ACHN (cell line): ENCODE measurements at regions not wholly inside any gene's neighbourhood (a gene's known extent, or its start where the extent isn't known, plus 50 kb on each side); places are given as distances from the start of the nearest gene placed in this dataset.

Experiments used
- DNase-seq: peaks from one replicate; pipeline ENCODE4 v3.0.0-alpha.2; 2015
- in situ Hi-C: cut with HindIII; loops from 2 replicates; pipeline ENCODE4 v1.10.0; 2017; ENCODE audit warnings: low sequenced_read_pairs, low pct_ligation_motif_present, low pct_unique_long_range_greater_than_20kb

DNA sequence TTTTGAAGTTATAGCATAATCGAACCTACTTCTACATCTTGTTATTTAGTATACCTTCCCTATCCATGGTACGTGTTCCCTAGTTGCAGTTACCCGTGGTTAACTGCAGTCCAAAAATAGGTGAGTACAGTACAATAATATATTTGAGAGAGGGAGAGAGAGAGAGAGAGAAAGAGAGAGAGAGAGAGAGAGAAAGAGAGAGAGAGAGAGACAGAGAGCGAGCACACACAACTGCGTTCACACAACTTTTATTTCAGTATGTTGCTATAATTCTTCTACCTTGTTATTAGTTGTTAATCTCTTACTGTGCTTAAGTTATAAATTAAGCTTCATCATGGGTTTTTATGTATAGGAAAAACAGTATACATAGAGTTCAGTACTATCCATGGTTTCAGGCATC is 928.1 kb downstream of the TUSC7 start:
- in situ Hi-C loops: no loop called here

DNA sequence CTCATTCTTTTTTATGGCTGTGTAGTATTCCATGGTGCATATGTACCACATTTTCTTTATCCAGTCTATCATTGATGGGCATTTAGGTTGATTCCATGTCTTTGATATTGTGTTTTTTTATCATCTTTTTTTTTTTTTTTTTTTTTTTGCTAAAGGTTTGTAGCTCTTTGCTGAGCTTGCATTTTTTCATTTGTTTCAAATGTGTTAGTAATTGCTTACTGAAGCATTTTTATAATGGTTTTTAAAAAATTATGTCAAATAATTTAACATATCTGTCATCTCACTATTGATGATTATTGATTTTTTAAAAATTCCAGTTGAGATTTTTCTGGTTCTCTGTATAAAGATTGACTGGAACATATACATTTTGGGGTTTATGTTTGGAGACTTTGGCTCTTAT is 934.6 kb downstream of the TUSC7 start:
- in situ Hi-C loops: no loop called here
- DNase-seq: no peak

More for the DNA sequence above, 928.1 kb downstream of the TUSC7 start:
- DNase-seq: no peak

DNA sequence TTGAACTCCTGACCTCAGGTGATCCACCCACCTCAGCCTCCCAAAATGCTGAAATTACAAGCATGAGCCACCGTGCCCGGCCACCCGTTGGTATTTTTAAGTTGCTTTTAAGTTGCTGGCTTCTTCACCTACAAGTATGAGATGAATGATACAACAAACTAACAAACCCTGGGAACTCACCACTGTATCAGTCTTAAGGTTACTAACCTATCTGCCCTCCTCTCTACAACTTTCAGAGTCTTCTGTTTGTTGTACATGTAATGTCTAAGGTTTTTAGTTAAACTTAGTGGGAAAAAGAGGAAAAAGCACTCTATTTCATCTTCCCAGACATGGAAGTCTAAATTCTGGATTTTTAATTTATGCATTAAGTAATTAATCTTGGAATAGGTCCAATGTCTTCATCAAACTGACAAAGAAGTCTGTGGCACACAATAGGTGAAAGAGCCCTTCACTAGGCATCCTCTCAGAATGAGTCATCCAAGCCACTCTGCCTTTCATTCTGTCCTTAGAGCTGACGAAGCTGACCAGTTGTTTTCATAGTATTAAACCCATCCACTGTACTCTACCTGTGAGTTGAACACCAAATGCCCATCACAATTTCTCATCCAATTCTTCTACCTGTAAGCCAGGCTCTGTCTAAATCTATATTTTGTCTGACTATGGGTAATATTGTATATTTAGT is 936.1 kb downstream of the TUSC7 start:
- no peak for DNase-seq
- in situ Hi-C loops: no loop called here

GRCh38 chr3:117647435-117647834 is 937.9 kb downstream of the TUSC7 start:
- DNase-seq: no peak
- in situ Hi-C loops: no loop called here

- in situ Hi-C loops: no loop called here
- no peak for DNase-seq
Observed at GRCh38 chr3:117651246-117651645, 941.7 kb downstream of the TUSC7 start.

GRCh38 chr3:117656391-117656790 is 946.8 kb downstream of the TUSC7 start:
- no peak for DNase-seq
- in situ Hi-C loops: no loop called here

GRCh38 chr3:117657278-117657677 is 947.7 kb downstream of the TUSC7 start:
- in situ Hi-C loops: no loop called here
- no peak for DNase-seq

DNA sequence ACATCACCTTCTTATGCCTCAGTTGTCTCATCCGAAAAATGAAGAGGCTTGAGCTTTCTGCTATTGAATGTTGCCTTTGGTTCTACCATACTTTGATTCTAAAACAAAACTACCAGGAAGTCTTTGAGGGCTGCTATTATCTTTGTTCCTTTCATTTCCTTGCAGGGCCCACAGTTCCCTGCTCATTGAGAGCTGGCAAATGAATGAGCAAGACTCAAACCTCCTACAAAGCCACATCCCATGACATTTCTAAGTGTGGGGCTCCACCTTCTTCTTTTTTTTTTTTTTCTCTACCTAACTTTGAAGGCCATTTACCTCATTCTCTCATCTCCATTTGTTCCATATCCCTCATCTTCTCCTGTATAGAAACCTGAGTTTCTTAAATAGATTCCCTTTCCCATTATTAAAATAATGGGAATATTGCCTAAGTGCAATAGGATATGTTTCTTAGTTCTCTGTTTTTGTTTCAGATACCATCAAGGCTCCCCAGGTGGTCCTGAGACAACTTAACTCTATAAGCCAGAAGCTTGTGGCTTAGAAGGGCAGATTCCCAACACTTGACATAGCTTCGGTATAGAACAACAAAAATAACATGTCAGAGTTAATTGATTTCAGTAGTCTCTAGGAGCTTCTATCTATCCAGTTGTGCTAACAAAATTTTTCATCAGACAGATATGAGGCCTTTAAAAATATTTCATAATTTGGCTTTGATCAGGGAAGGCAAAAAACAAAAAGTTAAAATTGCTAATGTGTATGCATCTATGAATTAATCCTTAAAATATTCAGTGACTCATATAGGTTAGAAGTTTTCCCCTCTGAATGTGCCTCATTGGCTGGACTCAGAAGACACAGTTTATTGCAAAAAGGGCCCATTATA is 951.6 kb downstream of the TUSC7 start:
- in situ Hi-C loops: no loop called here
- DNase-seq: no peak

DNA sequence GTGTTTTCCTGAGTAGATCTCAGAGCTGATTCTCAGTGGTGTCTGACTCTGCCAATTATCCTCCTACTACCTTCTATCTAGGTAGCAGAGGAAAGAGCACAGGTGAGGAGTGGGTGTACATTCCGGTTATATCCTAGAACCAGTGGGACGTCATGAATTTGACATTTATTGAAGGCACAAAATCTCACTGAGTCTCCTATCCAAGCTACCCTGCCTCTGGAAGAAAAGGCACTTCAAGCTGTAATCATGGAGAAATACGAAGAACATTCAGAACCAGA is 952.2 kb downstream of the TUSC7 start:
- no peak for DNase-seq
- in situ Hi-C loops: no loop called here

GRCh38 chr3:117665296-117665695 is 955.7 kb downstream of the TUSC7 start:
- DNase-seq: no peak
- in situ Hi-C loops: no loop called here

- DNase-seq: no peak
- in situ Hi-C loops: no loop called here
Observed at GRCh38 chr3:117666325-117666724, 956.7 kb downstream of the TUSC7 start.

DNA sequence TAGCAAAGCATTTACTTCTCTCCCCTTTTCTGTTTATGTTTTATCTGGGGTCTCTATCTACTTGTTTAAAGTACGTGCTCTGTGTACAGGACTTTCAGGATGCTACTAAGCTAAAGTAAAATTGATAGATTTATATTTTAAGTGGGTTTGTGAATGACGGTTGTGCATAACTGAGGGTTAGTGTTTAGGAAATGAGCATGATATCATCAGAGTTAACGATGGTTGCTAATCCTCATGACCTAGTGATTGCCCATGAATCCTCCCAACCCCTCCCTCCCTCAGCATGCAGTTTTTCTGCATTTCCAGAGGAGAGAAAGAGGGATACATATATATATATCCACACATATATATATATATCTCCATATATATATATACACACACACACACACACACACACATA is 957.2 kb downstream of the TUSC7 start:
- in situ Hi-C loops: no loop called here
- no peak for DNase-seq

DNA sequence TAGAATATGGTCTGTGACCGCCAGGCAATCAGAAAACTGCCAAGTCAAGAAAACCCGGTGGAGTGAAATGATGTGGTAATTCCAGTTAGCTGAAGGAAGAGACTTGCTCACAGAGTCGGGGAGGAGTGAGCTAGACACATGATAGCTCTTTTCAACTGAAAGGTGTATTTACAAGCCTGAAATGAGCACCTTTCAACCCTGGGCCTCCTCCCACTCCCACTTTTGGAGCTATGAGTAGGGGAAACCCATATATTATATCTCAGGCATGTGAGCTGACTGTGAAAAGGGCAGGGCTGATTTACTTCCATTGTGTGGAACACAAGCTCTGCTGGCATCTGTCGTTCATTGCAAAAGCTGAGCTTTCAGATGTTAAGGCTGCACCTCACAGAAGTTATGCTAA is 960.2 kb downstream of the TUSC7 start:
- DNase-seq: no peak
- in situ Hi-C loops: no loop called here

- in situ Hi-C loops: no loop called here
- no peak for DNase-seq
Observed at GRCh38 chr3:117671722-117672318, 962.2 kb downstream of the TUSC7 start.

DNA sequence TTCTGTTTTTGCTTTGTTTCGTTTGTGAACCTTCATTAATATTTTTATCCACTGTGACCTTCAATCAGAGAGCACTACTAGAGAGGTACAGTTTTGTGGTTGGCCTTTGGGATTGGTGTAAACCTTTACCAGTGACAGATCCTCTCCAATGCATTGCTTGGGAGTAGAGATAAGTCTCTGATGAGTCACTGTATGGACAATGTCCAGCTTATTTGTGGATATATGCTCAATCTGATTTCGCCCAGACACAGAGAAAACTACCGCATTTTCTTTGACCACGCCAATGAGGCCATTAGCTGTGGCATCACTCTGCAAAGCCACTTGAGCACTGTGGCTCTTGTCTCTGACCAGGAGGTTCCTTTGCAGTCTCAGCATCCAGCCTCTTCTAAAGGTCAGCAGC is 964.7 kb downstream of the TUSC7 start:
- in situ Hi-C loops: no loop called here
- no peak for DNase-seq

GRCh38 chr3:117681619-117682018 is 972.0 kb downstream of the TUSC7 start:
- in situ Hi-C loops: no loop called here
- no peak for DNase-seq

DNA sequence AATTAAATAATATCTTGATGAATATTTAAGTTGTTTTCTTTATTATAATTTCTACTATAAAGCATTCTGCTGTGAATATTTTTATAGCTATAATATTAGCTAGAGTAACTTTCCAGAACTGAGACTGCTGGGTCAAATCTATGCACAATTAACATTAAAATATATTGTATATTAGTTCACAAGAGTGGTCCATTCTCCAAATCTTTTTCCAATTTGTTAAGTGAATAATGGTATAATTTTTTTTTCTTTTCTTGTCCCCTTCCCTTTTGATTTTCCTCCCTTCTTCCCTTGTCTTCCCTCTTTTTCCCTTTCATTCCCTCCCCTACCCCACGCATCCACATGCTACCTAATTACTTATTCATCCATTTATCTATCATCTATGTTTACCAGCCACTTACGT is 977.5 kb downstream of the TUSC7 start:
- DNase-seq: no peak
- in situ Hi-C loops: no loop called here

DNA sequence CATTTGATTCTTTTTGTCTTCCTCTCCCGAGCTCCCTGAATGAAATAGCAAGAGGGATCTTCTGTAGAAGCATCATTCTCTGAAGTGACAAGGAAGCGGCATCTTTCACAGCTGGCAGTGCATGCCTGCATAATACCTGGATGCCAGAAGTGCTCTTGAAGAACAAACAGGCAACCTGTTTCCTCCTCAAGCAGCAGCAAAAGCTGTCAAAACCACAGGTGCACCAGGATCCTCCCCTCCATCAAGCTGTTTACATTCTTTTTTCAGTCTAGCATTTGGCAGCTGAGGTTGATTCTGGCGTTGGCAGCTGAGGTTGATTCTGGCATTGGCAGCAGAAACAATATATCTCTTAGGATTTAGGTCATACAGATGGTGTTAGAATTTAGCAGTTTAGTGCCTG is 979.0 kb downstream of the TUSC7 start:
- in situ Hi-C loops: no loop called here
- no peak for DNase-seq

DNA sequence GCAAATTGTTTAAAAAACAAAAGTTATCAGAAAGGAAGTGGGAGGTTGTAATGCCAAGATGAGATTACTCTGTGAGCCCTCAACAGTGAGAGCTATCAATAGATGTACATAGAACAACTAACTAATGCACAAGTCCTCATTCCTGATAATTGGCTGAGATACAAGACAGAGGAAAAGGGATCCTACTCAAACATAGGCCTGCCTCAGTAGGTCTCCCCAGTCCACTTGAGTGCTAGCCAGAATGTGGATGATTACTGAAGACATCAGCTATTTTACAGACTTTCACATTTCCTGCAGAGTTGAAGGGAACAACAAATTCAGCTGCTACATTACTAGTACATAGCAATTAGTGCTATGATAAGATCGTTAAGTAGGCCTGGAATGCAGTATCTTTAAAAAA is 981.9 kb downstream of the TUSC7 start:
- DNase-seq: no peak
- in situ Hi-C loops: no loop called here

- DNase-seq: no peak
- in situ Hi-C loops: no loop called here
Observed at GRCh38 chr3:117692416-117692995, 982.9 kb downstream of the TUSC7 start.
